ENCODE measurements at regions not wholly inside any gene's neighbourhood (a gene's known extent, or its start where the extent isn't known, plus 50 kb on each side); places are given as distances from the start of the nearest gene placed in this dataset.
"Not testable (repeated sequence)": the region's sequence is repeated elsewhere in the genome, so short reads cannot be mapped to it uniquely, and the experiment has no call there.

DNA sequence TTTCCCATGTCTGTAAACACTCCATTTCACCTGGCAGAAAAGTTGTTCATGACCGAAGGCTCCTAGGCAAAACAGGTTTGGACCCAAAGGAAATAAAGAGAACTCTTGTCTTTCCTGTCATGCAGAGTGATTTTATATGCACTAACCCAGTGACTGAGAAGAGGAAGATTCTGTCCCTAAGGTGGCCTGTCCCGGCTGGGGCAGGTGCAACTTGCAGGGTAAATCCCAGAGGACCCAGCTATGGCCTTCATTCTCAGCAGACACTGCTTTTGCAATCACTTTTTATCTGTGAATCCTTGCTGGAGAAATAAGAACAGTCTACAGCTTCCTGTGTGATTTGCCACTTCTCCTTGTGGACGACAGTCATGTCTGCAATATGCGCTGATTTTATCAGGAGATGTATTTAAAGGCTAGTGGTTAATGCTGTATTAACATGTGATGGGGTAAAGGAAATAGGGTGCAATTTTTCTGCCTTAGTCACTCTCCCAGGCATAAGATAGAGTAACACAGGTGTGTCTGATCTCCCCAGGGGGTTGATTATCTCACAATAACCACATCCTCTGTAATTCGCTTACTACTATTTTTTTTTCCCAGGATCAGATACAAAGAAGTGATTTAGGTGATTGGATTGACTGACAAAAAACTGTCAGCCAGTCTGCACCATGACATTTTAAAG is 696.8 kb upstream of the SOX9 start:
- DNase-seq = no peak

- no peak for DNase-seq
Measured at GRCh38 chr17:71427801-71428200, 693.0 kb upstream of the SOX9 start.

GRCh38 chr17:71428897-71429296 is 691.9 kb upstream of the SOX9 start:
- no peak for DNase-seq

DNA sequence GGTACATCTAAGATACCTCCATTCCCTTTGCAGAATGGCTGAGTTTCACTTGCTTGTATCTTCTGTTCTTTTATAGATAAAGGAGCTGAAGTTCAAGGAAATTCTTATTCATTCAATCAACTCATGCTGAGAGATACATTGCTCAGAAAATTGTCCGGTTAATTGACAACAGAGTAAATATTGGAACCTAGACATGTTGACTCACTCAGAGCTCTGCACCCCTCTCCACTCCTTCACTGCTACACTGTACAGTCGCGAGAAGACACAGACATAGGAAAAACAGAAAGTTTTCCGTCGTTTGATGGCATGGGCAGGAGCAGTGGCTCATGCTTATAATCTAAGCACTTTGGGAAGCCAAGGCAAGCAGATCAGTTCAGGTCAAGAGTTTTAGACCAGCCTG is 690.5 kb upstream of the SOX9 start:
- DNase-seq = no peak

- DNase-seq = no peak
Measured at GRCh38 chr17:71431146-71431545, 689.7 kb upstream of the SOX9 start.

DNA sequence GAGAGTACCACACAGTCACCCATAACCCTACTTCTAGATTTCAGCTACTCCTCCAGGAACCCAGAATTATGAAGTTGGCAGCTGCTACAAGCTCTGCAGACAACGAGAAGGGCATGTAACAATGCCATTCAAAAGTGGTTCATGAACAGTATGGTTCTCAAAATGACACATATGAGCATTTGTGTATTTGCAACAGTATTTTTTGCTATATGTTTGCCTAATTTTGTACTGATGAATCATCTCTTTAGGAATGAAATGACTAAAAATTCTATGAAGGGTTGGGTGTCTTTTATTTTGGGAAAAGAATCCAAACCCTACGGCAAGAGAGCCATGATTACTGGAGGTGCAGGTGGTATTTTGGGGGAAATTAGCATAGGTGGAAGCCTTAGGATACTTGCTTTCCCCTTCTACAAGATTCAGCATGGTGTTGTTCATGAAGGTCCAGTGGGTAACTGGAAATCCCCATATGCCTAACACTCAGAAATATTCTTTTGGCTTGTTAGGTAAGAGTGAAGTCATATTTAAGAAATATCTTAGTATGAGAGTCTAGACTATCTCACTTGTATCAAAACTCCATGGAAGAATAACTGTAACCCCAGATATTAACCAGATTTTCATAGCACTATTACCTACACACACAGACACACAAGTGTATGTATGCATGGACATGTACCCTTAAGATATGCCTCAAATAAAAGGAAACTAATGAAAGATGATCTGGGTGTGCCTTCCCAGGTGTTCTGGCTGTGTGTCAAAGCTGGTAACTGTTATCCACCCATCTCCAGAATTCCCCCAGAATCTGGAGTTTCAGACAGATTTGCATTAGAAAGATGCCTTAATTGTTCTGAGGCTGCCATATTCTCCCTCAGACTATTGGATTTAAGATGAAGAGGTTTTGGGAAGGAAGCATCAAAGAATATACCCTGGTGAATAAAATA is 688.2 kb upstream of the SOX9 start:
- no peak for DNase-seq

DNA sequence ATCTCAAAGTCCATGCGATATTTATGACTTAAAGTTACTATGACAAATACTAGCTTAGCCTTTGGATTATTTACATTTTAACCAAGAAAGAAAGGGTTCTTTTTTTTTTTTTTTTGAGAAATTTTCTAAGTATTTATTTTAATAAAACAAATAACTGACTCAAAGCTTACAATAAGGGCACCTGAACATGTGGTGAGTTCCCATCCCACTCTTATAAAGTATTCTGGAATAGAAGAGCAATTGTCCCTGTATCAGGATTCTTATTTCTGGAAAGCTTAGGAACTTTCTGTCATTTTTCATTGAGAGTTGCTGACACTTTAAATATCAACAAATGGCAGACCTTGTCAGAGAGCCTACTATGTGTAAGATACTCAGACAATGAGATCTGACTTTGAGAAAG is 686.1 kb upstream of the SOX9 start:
- DNase-seq = no peak

GRCh38 chr17:71436479-71436878 is 684.3 kb upstream of the SOX9 start:
- DNase-seq = no peak

DNA sequence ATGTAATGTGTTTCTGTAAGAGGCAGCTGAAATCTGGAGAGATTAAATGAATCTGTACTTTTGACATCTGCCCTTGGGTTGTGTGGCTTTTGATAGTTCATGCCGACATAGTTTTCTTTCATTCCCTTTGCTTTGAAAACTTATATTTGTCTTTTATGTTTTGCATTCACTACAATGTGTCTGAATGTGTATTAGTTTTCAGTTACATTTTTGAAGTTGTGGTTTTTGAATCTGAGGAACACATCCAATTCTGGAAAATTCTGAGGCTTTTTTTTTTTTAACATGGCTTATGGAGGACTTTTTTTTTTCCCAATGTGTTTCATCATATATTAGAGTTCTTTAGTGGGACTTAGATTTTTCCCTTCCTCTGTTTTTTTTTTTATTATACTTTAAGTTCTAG is 683.7 kb upstream of the SOX9 start:
- no peak for DNase-seq

DNA sequence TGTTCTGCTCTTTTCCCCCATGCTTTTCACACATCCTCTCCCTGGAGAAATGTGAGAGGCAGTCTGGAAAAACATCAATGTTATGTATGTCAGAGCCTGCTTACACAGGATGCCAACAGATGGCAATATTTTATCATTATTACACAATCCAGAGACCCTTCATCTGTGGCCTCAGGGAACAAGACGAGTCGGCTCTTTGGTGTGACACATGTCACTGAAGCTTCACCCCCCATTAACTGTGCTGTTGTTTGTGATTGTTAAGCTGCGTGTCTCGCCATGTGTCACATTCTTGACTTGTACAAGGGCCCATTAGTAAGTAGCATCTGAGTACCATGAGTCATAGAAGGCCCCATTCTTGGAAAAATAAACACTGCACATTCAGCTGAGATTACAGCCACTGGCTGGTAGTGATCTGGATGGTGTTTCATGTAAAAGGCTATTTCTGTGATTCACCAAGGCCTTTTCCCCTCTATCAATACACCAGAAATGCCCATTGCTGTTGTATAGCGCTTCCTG is 682.1 kb upstream of the SOX9 start:
- peak; percentile 16 for DNase-seq

DNA sequence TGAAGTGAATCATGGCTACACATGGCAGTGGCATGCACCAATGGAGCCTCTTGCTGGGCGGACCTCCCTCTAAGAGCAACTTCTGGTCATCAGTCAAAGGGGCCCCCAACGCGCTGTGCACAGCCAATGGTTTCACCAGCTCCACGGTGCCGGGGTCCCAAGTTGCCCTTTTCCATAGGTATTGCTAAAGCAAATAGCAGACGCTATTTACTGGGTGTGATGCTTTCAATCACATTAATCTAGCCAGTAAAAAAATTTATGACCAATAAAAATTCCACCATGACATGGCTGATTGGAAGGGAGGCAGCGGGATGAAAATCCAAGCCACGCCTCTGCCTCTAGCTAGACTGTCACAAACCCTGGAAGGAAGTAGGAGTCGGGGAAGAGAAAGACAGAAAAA is 680.3 kb upstream of the SOX9 start:
- no peak for DNase-seq

- DNase-seq = no peak
Measured at GRCh38 chr17:71441098-71441497, 679.7 kb upstream of the SOX9 start.

DNA sequence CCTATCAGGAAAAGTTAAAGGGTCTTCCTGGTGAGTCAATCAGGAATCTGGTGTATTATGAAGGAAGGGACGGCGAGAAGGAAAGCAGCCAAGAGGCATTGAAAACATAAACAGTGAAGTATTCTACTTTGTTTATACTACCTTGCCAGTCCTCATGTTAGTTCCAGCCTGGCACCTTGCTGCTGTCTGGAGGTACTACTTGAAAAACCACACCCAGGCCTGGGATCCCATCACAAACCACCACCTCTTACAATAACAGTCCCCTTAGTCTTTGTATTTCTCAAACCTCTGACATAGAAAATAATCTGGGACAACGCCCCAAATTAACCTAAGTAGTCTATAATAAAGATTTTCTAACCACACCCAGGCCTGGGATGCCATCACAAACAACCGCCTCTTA is 676.7 kb upstream of the SOX9 start:
- no peak for DNase-seq

DNA sequence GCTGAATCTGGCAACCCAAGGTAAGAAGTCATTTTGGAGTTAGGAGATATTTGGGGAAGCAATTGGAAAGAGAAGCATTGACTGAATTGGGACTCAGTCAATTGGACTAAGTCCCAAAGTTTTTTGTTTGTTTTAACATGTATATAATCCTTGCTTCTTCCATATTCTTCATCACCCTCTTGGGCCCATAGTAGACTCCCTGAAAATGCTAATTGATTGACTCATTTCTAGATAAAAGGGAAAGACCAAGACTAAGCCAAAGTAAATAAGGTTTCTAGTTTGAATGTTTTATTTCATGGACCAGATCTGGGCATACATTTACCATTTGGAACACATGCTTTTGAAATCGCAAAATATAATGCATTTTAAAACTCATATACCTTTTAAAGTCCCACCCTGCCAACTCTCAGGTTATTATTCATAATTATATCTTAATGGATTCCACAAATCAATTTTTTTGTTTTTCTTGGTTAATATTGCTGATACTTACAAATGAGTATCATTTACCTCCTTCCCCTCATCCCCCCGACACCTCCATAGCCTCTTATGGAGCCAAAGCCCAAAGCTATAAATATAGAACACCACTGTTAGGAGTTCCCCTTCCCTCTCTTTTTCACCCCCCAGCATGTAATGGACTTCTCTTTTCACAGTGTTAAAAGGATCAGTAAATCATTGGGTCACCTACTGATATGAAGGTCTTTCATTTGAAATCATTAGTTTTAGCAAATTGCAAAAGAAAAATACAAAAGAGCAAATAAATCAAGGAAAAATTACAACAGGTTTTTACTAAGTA is 674.0 kb upstream of the SOX9 start:
- no peak for DNase-seq

DNA sequence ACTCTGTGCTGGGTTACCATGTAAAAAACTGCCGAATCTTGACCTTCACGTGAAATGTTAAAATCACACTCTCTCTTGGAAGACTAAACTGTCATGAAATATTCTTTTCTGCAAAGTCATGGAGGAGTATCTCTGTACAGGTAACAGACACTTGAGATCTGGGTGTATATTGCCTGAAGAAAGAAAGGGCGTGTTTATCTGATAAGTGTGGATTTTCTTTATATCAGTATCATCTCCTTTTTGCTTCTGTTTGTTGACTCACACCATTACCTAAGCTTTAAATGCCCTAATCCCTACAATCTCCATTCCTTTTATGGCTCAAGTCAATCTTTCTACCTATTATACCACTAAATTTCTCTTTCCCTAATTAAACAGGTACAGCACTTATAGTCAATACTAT is 673.2 kb upstream of the SOX9 start:
- DNase-seq = no peak

DNA sequence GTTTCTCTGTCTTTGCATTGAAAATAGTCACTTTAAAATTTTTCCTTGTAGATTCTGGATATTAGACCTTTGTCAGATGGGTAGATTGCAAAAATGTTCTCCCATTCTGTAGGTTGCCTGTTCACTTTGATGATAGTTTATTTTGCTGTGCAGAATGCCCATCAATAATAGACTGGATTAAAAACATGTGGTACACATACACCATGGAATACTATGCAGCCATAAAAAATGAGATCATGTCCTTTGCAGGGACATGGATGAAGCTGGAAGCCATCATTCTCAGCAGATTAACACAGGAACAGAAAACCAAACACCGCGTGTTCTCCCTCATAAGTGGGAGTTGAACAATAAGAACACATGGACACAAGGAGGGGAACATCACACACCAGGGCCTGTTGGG is 670.2 kb upstream of the SOX9 start:
- DNase-seq = not testable (repeated sequence)

GRCh38 chr17:71453876-71454422 is 666.9 kb upstream of the SOX9 start:
- DNase-seq = no peak

GRCh38 chr17:71455219-71455618 is 665.6 kb upstream of the SOX9 start:
- DNase-seq = no peak

GRCh38 chr17:71458322-71458721 is 662.5 kb upstream of the SOX9 start:
- DNase-seq = no peak

DNA sequence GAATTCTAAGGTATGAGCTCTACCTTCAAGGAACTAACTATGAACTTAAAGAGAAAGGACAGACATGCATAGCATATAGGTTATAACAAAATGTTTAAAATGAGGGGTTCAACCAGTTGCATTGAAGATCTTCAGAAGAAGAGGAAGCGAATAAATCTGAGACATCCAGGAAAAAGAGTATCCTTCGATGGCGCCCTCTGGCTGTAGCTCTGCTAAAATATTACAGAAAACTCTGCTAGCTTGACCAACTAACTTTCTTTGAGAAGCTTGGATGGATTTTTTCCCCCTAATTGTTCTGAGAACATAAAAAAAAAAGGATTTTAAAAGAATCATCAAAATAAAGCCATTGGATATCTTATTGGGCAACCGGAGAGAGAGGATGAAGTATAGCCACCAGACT is 659.9 kb upstream of the SOX9 start:
- no peak for DNase-seq

- no peak for DNase-seq
Measured at GRCh38 chr17:71461498-71462169, 659.2 kb upstream of the SOX9 start.

- no peak for DNase-seq
Measured at GRCh38 chr17:71464241-71464640, 656.6 kb upstream of the SOX9 start.
